RWPE1 (cell line): ENCODE measurements at regions not wholly inside any gene's neighbourhood (a gene's known extent, or its start where the extent isn't known, plus 50 kb on each side); places are given as distances from the start of the nearest gene placed in this dataset.

ENCODE experiments used
- CTCF ChIA-PET: fragments of 350-600 bp; sonication (Branson Sonifier 250); formaldehyde crosslinking; extraction: SDS; loops from one replicate; lab custom pipeline; 2021; lab: Yijun Ruan, JAX
- POLR2A ChIA-PET: fragments of 400-600 bp; formaldehyde crosslinking; extraction: SDS; loops from one replicate; lab custom pipeline; 2020; ENCODE audit warnings: antibody characterized with exemption; ENCODE audit not compliant: low non-redundant PET; lab: Yijun Ruan, JAX
- DNase-seq: peaks from one replicate; pipeline ENCODE4 v3.0.0; 2012; ENCODE audit warnings: low spot score
- H3K27ac ChIP-seq: fragments of 450-650 bp; 2 replicates; pipeline ENCODE4 v1.5.1; 2017
- TF ChIP-seq, protein P1 (sequence below): fragments of 450-650 bp; conservative IDR thresholded peaks from 2 replicates; pipeline ENCODE4 v1.5.1; 2017; ENCODE audit warnings: low read depth, mild to moderate bottlenecking

GRCh38 chr2:128444121-128444771, 125.6 kb upstream of the HS6ST1 start:
- POLR2A ChIA-PET: no interaction called here
- no peak overlapping the region for H3K27ac ChIP-seq
- TF ChIP-seq, protein P1, sequence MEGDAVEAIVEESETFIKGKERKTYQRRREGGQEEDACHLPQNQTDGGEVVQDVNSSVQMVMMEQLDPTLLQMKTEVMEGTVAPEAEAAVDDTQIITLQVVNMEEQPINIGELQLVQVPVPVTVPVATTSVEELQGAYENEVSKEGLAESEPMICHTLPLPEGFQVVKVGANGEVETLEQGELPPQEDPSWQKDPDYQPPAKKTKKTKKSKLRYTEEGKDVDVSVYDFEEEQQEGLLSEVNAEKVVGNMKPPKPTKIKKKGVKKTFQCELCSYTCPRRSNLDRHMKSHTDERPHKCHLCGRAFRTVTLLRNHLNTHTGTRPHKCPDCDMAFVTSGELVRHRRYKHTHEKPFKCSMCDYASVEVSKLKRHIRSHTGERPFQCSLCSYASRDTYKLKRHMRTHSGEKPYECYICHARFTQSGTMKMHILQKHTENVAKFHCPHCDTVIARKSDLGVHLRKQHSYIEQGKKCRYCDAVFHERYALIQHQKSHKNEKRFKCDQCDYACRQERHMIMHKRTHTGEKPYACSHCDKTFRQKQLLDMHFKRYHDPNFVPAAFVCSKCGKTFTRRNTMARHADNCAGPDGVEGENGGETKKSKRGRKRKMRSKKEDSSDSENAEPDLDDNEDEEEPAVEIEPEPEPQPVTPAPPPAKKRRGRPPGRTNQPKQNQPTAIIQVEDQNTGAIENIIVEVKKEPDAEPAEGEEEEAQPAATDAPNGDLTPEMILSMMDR: no peak
- CTCF ChIA-PET: interaction anchor here (0.6 kb wide), 1 partner anchor 226 kb away, joined by 4 read pairs; no protein-coding TSS in a partner anchor
- DNase-seq: no peak

GRCh38 chr2:128444816-128445522, 126.3 kb upstream of the HS6ST1 start:
- H3K27ac ChIP-seq: no peak overlapping the region
- POLR2A ChIA-PET: no interaction called here
- TF ChIP-seq, protein P1: no peak
- DNase-seq: no peak
- CTCF ChIA-PET: no interaction called here

DNA sequence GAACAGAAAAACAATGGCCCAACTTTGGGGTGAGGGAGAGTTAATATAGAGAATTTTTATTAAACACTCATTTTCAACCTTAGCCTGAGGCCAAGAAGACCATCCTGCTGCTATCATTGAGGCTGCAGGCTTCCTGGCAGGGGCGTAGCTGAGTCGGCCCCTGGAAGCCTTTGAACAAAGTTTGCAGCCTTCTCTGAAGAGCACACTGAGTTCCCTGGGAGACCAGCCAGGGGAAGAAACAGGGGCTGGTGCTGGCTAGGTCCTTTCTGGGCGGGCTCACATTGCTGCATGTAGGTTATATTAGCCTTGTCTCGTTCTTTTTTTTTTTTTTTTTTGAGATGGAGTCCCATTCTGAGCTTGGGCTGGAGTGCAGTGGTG, 126.8 kb upstream of the HS6ST1 start:
- H3K27ac ChIP-seq: no peak overlapping the region
- ChIA-PET CTCF (interaction anchor here (0.5 kb wide), 1 partner anchor 928 kb away, joined by 3 read pairs; no protein-coding TSS in a partner anchor), POLR2A (interaction anchor here (0.6 kb wide), 1 partner anchor 35 kb away, joined by 4 read pairs; no protein-coding TSS in a partner anchor)
- TF ChIP-seq, protein P1: no peak
- no peak for DNase-seq

- POLR2A ChIA-PET: interaction anchor here (0.6 kb wide), 1 partner anchor 34 kb away, joined by 4 read pairs; no protein-coding TSS in a partner anchor
- TF ChIP-seq, protein P1: no peak
- H3K27ac ChIP-seq: no peak overlapping the region
- CTCF ChIA-PET: interaction anchor here (0.5 kb wide), 1 partner anchor 927 kb away, joined by 3 read pairs; no protein-coding TSS in a partner anchor
- DNase-seq: no peak
Measured at GRCh38 chr2:128446049-128446873, 127.6 kb upstream of the HS6ST1 start.

- ChIA-PET POLR2A (no interaction called here), CTCF (no interaction called here)
- TF ChIP-seq, protein P1: no peak
- no peak overlapping the region for H3K27ac ChIP-seq
- DNase-seq: no peak
Measured at GRCh38 chr2:128446874-128447537, 128.3 kb upstream of the HS6ST1 start.

DNA sequence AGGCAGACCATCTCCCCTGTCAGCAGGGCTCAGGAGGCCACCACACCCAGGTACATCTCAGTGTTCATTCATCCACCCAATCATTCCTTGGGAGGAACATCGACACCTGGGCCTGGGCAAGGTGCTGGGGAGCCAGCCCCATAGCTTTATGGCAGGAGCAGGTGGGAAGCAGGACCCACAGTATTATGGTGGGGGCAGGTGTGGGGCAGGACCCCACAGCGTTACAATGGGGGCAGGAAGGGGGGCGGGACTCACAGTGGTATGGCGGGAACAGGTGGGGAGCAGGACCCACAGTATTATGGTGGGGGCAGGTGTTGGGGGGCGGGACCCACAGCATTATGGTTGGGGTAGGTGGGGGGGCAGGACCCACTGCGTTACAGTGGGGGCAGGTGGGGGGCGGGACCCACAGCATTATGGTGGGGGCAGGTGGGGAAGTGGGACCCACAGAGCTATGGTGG, 128.9 kb upstream of the HS6ST1 start:
- ChIA-PET CTCF (no interaction called here), POLR2A (no interaction called here)
- H3K27ac ChIP-seq: no peak overlapping the region
- DNase-seq: no peak
- TF ChIP-seq, protein P1: no peak
